Trophoblast cell (in vitro differentiated cells and primary cell): ENCODE measurements at regions not wholly inside any gene's neighbourhood (a gene's known extent, or its start where the extent isn't known, plus 50 kb on each side); places are given as distances from the start of the nearest gene placed in this dataset.

ENCODE experiments used
- DNase-seq, 2 donors: peaks; one replicate each; pipeline ENCODE4 v3.0.0-alpha.2; 2016
- H2AFZ ChIP-seq: 2 replicates; pipeline ENCODE4 v1.6.1; 2013; ENCODE audit warnings: low read length, moderate library complexity, mild to moderate bottlenecking; ENCODE audit not compliant: insufficient read depth, poor library complexity
- H2AK5ac ChIP-seq: 2 replicates; pipeline ENCODE4 v1.6.1; 2013; ENCODE audit warnings: mild to moderate bottlenecking, low read length
- H2BK120ac ChIP-seq: 2 replicates; pipeline ENCODE4 v1.6.1; 2013; ENCODE audit warnings: low read length, mild to moderate bottlenecking, moderate library complexity; ENCODE audit not compliant: insufficient read depth, poor library complexity
- H2BK12ac ChIP-seq: 2 replicates; pipeline ENCODE4 v1.6.1; 2013; ENCODE audit warnings: mild to moderate bottlenecking, low read length, moderate library complexity
- H2BK5ac ChIP-seq: 2 replicates; pipeline ENCODE4 v1.6.1; 2013; ENCODE audit warnings: low read length, low read depth, moderate library complexity, mild to moderate bottlenecking; ENCODE audit not compliant: poor library complexity
- H3K14ac ChIP-seq: 2 replicates; pipeline ENCODE4 v1.6.1; 2013; ENCODE audit warnings: mild to moderate bottlenecking, low read length
- H3K18ac ChIP-seq: 2 replicates; pipeline ENCODE4 v1.6.1; 2013; ENCODE audit warnings: mild to moderate bottlenecking, low read length
- H3K23ac ChIP-seq: 2 replicates; pipeline ENCODE4 v1.6.1; 2013; ENCODE audit warnings: low read length
- H3K27ac ChIP-seq: 2 replicates; pipeline ENCODE4 v1.5.1; 2013; ENCODE audit warnings: low read depth, mild to moderate bottlenecking, inconsistent platforms, low read length, moderate library complexity
- H3K27me3 ChIP-seq: 2 replicates; pipeline ENCODE4 v1.6.1; 2013; ENCODE audit warnings: inconsistent platforms, mild to moderate bottlenecking, low read length, moderate library complexity; ENCODE audit not compliant: insufficient read depth
- H3K36me3 ChIP-seq, 2 experiments: 1 replicate in 1 of 2; 2 replicates in 1 of 2; pipeline ENCODE4 v1.6.1; 2013; ENCODE audit warnings: low read length in 2 of 2, mild to moderate bottlenecking in 2 of 2, moderate library complexity in 1 of 2; ENCODE audit not compliant: insufficient read depth in 2 of 2, control insufficient read depth in 1 of 2
- H3K4ac ChIP-seq: 2 replicates; pipeline ENCODE4 v1.6.1; 2013; ENCODE audit warnings: low read depth, mild to moderate bottlenecking, low read length, moderate library complexity
- H3K4me1 ChIP-seq, 2 experiments: 1 replicate in 1 of 2; 2 replicates in 1 of 2; pipeline ENCODE4 v1.6.1; 2013; ENCODE audit warnings: low read length in 2 of 2, mild to moderate bottlenecking in 2 of 2, moderate library complexity in 1 of 2; ENCODE audit not compliant: insufficient read depth in 2 of 2, control insufficient read depth in 1 of 2
- H3K4me2 ChIP-seq: 2 replicates; pipeline ENCODE4 v1.6.1; 2013; ENCODE audit warnings: inconsistent platforms, mild to moderate bottlenecking, low read length, moderate library complexity
- H3K4me3 ChIP-seq: 2 replicates; pipeline ENCODE4 v1.5.1; 2013; ENCODE audit warnings: mild to moderate bottlenecking, low read depth, low read length, inconsistent platforms
- H3K79me1 ChIP-seq: one replicate; pipeline ENCODE4 v1.6.1; 2013; ENCODE audit warnings: low read length
- H3K79me2 ChIP-seq: 2 replicates; pipeline ENCODE4 v1.6.1; 2013; ENCODE audit warnings: low read length, mild to moderate bottlenecking; ENCODE audit not compliant: control insufficient read depth, insufficient read depth, poor library complexity
- H3K9ac ChIP-seq: 2 replicates; pipeline ENCODE4 v1.6.1; 2013; ENCODE audit warnings: mild to moderate bottlenecking, low read length
- H3K9me3 ChIP-seq: 2 replicates; pipeline ENCODE4 v1.6.1; 2013; ENCODE audit warnings: low read depth, mild to moderate bottlenecking, control low read depth, inconsistent platforms, low read length; ENCODE audit not compliant: insufficient read depth
- H4K12ac ChIP-seq: 2 replicates; pipeline ENCODE4 v1.6.1; 2013; ENCODE audit warnings: low read depth, mild to moderate bottlenecking, low read length, moderate library complexity
- H4K8ac ChIP-seq: 2 replicates; pipeline ENCODE4 v1.6.1; 2013; ENCODE audit warnings: low read depth, mild to moderate bottlenecking, low read length, moderate library complexity
- H4K91ac ChIP-seq: one replicate; pipeline ENCODE4 v1.6.1; 2013; ENCODE audit warnings: low read depth, mild to moderate bottlenecking, low read length, moderate library complexity
- WGBS: extraction: QIAGEN DNeasy Blood & Tissue Kit; methylation state at CpG from one replicate; pipeline ENCODE4 v1.1.7; 2013; ENCODE audit warnings: missing lambda C conversion rate; ENCODE audit not compliant: insufficient read length, insufficient coverage; ENCODE audit errors: extremely low coverage; 5-methylcytosine and 5-hydroxymethylcytosine counted together

- no peaks in the 10 kb centered on the region for H3K27me3 ChIP-seq
- H3K79me2 ChIP-seq = no peaks in the 10 kb centered on the region
- no peak overlapping the region for H2BK12ac ChIP-seq
- H3K9me3 ChIP-seq = no peaks in the 10 kb centered on the region
- H2BK120ac ChIP-seq = no peak overlapping the region
- H2BK5ac ChIP-seq = no peak overlapping the region
- no peaks in the 10 kb centered on the region for H3K79me1 ChIP-seq
- no peak overlapping the region for H4K8ac ChIP-seq
- peak in 1 of 2 donors; percentile 1 for DNase-seq
- H3K4me2 ChIP-seq = no peak overlapping the region
- no peak overlapping the region for H2AFZ ChIP-seq
- H3K14ac ChIP-seq = no peak overlapping the region
- whole genome bisulfite sequencing = no CpG with 5 or more reads among the region's 1 CpG
- H2AK5ac ChIP-seq = no peak overlapping the region
- H3K4ac ChIP-seq = no peak overlapping the region
- H3K9ac ChIP-seq = no peak overlapping the region
- no peaks in the 10 kb centered on the region for H3K36me3 ChIP-seq
- no peak overlapping the region for H3K4me3 ChIP-seq
- no peak overlapping the region for H3K27ac ChIP-seq
- no peaks in the 10 kb centered on the region for H3K4me1 ChIP-seq
- no peak overlapping the region for H4K91ac ChIP-seq
- H3K18ac ChIP-seq = no peak overlapping the region
- H4K12ac ChIP-seq = no peak overlapping the region
- H3K23ac ChIP-seq = no peak overlapping the region
Measured at GRCh38 chr18:40523287-40523686, 1431.7 kb upstream of the PIK3C3 start.

GRCh38 chr18:40501026-40501425 is 1454.0 kb upstream of the PIK3C3 start:
- Histone ChIP-seq H4K91ac (no peak overlapping the region), H3K36me3 (no peaks in the 10 kb centered on the region), H3K27ac (no peak overlapping the region), H3K18ac (no peak overlapping the region), H2BK12ac (no peak overlapping the region), H4K12ac (no peak overlapping the region), H2BK5ac (no peak overlapping the region), H3K14ac (no peak overlapping the region), H3K4me2 (no peak overlapping the region), H3K4ac (no peak overlapping the region), H2BK120ac (no peak overlapping the region), H4K8ac (no peak overlapping the region), H2AFZ (no peak overlapping the region), H3K9me3 (no peaks in the 10 kb centered on the region), H3K4me3 (no peak overlapping the region), H3K4me1 (no peaks in the 10 kb centered on the region), H2AK5ac (no peak overlapping the region), H3K27me3 (no peaks in the 10 kb centered on the region), H3K9ac (no peak overlapping the region), H3K79me1 (no peaks in the 10 kb centered on the region), H3K79me2 (no peaks in the 10 kb centered on the region), H3K23ac (no peak overlapping the region)
- no peak for DNase-seq
- WGBS = no CpG with 5 or more reads among the region's 1 CpG

- no CpG with 5 or more reads among the region's 2 CpGs for WGBS
- DNase-seq = no peak
- no peak overlapping the region for H3K27ac ChIP-seq
Measured at GRCh38 chr18:40494603-40495002, 1460.4 kb upstream of the PIK3C3 start.

GRCh38 chr18:40493316-40493715 is 1461.7 kb upstream of the PIK3C3 start:
- Histone ChIP-seq H3K79me2 (no peaks in the 10 kb centered on the region), H3K4me1 (no peaks in the 10 kb centered on the region), H3K36me3 (no peaks in the 10 kb centered on the region), H3K4ac (no peak overlapping the region), H4K8ac (no peak overlapping the region), H3K27me3 (no peaks in the 10 kb centered on the region), H3K9ac (no peak overlapping the region), H3K14ac (no peak overlapping the region), H3K79me1 (no peaks in the 10 kb centered on the region), H4K12ac (no peak overlapping the region), H2AK5ac (no peak overlapping the region), H2BK120ac (no peak overlapping the region), H2AFZ (no peak overlapping the region), H3K4me2 (no peak overlapping the region), H3K27ac (no peak overlapping the region), H2BK5ac (no peak overlapping the region), H3K23ac (no peak overlapping the region), H4K91ac (no peak overlapping the region), H2BK12ac (no peak overlapping the region), H3K4me3 (no peak overlapping the region), H3K18ac (no peak overlapping the region), H3K9me3 (no peaks in the 10 kb centered on the region)
- no CpG with 5 or more reads among the region's 4 CpGs for WGBS
- no peak for DNase-seq

More at GRCh38 chr18:40494603-40495002, 1460.4 kb upstream of the PIK3C3 start:
- no peaks in the 10 kb centered on the region for H3K27me3 ChIP-seq
- no peak overlapping the region for H2BK5ac ChIP-seq
- H2BK12ac ChIP-seq = no peak overlapping the region
- no peak overlapping the region for H2AFZ ChIP-seq
- H4K91ac ChIP-seq = no peak overlapping the region
- H2BK120ac ChIP-seq = no peak overlapping the region
- no peaks in the 10 kb centered on the region for H3K79me2 ChIP-seq
- H3K79me1 ChIP-seq = no peaks in the 10 kb centered on the region
- no peak overlapping the region for H4K12ac ChIP-seq
- H3K4me3 ChIP-seq = no peak overlapping the region
- no peak overlapping the region for H2AK5ac ChIP-seq
- H3K4me2 ChIP-seq = no peak overlapping the region
- H3K36me3 ChIP-seq = no peaks in the 10 kb centered on the region
- no peaks in the 10 kb centered on the region for H3K4me1 ChIP-seq
- no peak overlapping the region for H3K18ac ChIP-seq
- no peak overlapping the region for H3K4ac ChIP-seq
- no peak overlapping the region for H3K14ac ChIP-seq
- H3K23ac ChIP-seq = no peak overlapping the region
- no peak overlapping the region for H4K8ac ChIP-seq
- H3K9me3 ChIP-seq = no peaks in the 10 kb centered on the region
- H3K9ac ChIP-seq = no peak overlapping the region
